HG02759 (cell line): ENCODE measurements at regions not wholly inside any gene's neighbourhood (a gene's known extent, or its start where the extent isn't known, plus 50 kb on each side); places are given as distances from the start of the nearest gene placed in this dataset.

Experiments used
- ATAC-seq: cut with Tn5 transposase; IDR thresholded peaks from one replicate; pipeline ENCODE4 v1.9.1; 2021; ENCODE audit warnings: mild to moderate bottlenecking, moderate library complexity; ENCODE audit not compliant: unreplicated experiment

DNA sequence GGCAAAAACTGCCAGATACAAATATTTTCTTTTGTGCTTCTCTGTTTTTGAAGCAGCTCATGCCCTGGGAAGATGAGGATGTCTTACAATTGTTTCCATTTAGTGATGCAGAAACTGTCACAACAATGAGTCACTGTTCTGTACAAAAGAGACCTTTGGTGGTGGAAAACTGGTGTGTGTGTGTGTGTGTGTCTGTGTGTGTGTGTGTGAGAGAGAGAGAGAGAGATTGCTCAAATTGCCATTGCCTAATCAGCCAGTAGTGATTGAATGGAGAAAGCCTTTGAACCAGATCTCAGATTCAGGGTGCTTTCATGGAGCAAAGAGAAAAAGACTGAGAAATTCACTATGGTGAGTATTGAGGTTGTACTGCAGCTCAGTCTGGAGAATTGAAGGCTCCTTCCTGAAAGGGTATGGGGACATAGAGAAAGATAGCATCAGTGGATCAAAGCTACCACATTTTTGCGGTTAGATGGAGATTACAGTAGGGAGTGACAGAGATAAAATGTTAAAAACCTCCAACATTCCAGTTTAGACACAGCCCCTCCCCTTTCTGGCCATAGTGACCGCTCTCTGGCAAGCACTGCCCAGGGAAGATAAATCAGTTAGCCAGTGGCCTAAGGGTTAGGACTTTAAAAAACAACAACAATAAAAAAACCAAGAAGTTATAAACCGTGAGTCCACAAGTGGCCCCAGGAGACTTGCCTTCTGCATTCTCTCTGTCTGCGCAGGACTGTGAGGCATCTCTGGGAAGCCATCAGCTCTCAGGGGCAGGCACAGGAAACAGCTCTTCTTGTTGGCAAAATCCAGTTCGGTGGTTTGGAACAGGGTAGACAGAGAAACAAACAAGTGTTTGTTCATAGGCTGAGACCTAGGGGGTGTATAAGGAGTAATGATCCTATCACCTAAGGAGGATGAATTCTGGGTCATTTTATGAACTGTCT is 406.5 kb downstream of the DUSP10 start:
- ATAC-seq, result no peak

DNA sequence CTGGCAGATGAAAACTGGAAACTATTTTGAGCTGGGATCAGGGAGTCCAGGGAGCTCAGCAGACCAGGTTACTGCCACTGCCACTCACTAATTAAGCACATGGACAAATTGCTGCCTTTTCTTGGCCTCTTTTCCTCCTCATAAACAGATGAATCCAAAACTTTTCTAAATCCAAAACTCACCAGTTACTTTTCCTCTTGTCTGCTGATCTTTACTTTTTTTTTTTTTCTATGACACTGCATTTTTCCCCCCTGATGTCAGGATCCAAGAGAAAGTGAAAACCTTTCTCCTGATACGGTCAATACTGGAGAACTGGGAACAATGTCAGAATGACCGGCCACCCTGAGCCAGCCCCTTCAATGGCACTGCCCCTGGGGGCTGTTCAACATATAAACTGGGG is 405.8 kb downstream of the DUSP10 start:
- no peak for ATAC-seq

DNA sequence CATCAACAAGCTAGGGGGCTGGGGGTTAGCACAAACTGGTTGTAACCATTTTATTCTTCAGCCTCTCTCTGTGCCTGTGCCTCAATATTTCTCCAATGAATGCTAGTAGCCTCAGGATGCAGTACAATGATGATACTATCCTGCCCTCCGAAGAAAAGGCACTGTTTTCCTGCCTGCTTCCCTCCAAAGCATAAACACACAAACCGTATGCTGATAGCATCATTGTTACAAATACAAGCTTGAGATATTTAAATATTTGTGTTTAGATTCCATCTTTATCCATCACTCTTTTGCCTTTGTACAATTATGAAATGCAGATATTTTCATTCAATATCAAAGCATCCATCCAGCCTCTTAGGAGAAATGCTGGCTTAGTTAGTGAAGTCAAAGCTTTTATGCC is 404.8 kb downstream of the DUSP10 start:
- no peak for ATAC-seq

DNA sequence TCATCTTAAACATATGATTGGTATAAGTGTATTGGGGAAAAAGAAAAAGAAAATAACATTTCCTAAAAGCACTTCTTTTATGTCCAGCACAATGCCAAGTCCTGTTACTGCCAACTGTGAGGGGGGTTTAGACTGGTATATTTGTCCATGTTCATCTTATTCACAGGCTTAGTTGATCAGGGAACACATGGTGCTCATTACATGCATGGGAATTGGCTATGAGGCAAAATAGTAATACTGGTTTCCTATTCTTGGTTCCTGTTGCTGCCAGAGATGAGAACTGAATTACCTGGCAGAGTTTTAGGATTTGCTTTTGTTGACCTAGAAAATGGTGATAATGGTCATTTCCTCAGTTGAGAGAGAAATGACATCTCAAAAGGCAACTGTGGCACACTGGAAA is 398.8 kb downstream of the DUSP10 start:
- ATAC-seq, result no peak

DNA sequence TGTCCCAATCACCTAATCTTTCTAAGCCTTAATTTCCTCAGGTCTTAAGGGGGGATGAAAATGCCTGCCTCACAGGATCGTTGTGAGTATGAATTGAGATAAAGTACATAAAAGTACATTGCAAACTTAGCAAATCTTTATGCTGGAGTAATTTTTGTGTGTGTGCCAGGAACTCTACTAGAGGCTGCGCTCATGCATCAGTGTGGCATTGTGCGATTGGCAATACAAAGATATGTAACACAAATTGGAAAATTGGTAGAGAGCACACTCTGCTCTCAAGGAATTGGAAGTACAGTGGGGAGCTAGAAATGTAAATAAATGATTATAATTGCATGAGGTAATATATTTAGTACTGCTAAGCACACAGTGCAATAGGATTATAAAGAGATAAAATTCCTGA is 398.3 kb downstream of the DUSP10 start:
- no peak for ATAC-seq

DNA sequence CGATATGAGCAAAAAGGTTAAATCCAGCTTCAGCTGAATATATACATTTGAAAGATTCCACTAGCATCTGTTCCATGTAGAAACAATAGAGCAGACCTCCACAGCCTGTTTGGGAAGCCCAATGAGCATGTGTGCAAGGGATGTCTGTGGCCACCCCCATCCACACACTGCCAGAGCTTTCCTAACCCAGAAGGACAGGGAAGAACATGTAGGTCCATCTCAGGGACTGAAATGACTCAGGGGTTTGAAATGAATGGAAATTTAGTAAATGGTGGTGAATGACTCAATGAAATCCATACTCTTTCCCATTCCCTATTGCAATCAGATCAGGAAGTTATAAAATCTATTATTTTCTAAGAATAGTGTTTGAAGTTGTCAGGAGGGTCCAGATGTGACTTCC is 397.2 kb downstream of the DUSP10 start:
- no peak for ATAC-seq

DNA sequence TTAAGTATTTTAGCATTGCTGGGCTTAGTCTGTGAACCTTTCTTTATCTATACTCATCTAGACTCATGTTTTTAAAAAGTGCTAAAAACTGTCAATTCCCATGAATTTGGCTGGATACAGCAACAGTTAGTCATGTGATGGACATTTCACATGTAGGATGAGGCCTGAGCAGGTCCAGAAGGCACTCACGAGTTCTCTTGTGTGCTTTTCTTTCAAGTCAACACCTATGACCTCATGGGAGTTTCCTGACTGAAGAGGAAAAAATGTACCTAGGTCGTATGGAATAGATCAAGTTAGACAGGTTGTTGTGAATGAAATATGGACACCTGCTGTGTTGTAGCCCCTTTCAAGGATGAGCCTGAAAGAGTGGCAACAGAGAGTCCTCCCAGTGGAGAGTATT is 394.2 kb downstream of the DUSP10 start:
- ATAC-seq, result no peak

DNA sequence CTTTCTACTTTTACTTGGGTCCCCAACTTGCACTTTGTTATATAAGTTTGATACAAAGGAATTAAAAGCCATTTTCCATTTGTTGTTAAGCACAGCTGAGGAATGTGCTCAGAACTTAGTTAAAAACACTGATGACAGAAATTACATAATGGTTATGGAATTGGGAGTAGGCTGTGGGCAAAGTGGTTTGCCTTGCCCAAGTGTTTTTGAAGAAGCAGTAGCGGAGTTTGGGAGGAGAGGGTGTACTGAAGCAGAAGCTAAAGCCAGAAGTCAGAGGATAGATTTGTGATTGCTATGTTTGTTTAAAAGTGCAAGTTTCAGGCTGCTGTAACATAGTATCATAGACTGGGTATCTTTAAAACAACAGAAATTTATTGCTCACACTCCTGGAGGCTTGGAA is 391.8 kb downstream of the DUSP10 start:
- no peak for ATAC-seq

DNA sequence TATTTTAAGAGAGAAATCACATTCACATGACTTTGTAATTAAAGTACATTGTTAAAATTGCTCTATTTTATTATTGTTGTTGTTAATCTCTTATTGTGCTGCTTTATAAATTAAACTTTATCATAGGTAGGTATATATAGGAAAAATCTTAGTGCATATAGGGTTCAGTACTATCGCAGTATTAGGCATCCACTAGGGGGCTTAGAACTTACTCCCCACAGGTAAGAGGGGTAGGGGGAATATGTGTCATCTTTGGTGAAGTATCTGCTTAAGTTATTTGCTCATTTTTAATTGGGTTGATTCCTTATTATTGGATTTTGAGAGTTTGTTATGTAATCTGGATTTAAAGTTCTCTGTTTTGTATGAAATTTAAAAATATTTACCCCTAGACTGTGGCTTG is 385.2 kb downstream of the DUSP10 start:
- no peak for ATAC-seq

DNA sequence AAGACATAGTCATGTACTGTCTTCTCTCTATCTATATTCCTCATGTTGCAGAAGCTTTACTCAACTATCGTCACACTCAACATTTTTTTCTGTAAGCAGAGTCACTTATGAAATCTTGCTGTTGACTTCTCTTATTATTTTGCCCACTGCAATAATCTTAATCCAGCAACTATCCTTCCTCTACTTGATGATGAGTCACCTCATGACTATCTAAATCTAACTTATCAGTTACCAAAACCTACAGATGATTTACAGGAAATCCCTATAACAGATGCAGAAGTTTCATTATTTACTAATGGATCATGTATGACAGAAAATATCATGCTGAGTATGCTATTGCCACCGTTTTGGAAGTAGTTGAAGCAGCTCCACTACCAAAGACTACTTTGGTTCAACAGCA is 378.9 kb downstream of the DUSP10 start:
- no peak for ATAC-seq

DNA sequence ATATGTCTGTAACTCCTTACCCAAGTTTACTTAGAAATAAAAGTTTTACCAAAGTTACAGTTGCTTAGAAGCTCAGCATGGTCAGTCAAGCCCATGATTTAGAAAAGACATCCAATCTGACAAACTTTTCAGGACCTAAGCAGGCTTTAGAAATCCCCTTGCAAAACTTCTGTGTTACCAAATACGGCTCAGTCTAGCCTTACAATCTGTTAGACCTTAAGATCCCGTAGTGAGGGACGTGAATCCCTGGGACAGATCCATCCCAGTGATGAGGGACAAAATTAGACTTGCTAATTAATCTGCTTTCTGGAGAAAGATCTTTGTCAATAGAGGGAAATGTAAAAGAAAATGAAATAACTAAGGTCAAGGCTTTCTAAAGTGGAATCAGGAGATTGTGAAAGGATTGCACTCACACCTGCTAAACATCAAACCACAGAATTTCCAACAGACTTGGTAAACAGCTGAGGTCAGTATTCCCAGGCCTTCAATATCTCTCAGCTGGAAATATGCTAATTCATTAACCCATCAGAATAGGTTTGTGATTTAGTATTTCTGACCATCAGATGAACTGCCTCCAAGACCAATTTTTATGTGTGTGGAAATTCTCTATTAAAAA is 375.3 kb downstream of the DUSP10 start:
- ATAC-seq, result no peak

DNA sequence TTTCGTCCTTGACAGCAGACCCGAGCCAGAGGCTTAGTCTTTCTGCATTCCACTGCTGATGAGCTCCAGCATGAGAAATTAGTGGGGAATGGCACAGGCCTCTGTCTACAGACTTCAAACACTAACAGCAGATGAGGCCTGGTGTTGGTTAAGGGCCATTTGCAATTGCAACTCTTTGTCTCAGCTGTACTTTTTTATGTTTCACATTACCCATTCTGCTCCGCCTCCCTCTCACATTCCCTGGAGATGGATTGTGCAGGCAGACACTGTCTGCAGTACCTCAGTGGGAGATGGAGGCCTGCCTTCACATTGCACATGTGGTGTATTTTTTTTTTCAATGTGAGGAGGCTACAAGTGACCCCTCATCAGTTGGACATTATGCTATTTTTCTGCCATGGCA is 370.2 kb downstream of the DUSP10 start:
- ATAC-seq, result no peak

DNA sequence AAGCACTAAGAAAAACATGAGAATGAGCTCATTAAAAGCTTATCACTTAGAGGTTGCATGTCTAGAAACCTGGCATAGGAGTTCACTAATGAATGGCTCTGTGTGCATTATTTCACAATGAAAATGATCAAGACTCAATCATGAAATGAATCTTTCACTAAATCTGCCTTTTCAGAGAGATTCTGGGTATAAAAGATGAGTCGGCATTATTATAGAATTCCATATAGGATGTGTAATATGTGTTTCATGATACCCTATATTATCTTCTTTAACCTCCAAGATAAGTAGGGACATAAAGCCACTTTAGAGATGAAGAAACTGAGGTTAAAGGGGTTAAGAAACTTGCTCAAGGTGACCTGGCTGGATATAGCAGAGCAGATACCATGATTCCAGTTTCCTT is 368.1 kb downstream of the DUSP10 start:
- ATAC-seq, result no peak

DNA sequence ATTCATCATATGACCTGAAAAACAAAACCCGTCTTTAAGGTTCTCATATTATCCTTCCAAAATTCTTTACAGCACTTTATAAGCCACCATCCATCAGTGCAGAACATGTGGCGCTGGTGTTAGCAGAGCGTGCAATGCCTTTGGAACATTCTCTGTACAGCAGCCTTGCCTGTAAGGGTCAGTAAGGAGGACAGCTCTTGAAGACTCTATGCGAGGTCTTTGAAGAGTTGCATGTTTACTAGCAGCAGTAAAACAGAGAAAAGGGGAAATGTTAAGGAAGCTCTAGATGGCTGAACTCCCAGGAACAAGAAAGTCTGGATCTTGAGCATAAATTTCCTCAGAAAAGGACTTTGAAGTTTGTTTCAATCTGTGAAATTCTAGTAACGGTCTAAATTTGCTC is 365.6 kb downstream of the DUSP10 start:
- no peak for ATAC-seq

DNA sequence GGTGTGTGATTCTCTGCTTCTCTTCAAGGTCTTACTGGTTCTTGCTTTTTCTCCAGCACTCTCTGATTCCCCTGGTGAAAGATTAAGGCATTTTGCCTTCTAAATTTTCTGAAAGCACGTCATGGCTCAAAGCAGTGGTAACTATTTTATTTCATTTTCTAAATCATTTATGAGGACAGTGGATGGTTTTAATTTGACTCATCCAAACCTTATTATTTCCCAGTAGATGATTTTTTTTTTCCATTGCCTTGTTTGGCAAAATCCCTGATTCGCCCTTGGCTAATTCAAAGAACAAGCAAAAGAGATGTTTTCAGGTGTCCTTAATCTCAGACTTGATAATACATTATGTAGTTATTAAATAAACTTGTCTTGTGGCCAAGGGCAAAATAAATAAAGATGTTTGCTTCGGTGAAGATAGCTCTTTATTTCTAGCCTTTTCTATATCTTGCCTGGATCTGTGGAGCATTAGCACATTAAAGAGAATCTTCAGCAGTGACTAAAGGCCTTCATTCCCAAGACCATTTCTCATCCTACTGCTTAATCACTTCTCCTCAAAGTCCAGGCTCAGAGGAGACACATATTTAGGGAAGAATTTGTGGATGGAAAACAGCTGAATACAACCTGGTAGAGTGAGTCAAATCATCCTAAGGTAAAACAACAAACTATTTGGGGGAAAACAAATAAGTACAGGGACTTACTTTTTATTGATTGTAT is 359.8 kb downstream of the DUSP10 start:
- ATAC-seq, result no peak

DNA sequence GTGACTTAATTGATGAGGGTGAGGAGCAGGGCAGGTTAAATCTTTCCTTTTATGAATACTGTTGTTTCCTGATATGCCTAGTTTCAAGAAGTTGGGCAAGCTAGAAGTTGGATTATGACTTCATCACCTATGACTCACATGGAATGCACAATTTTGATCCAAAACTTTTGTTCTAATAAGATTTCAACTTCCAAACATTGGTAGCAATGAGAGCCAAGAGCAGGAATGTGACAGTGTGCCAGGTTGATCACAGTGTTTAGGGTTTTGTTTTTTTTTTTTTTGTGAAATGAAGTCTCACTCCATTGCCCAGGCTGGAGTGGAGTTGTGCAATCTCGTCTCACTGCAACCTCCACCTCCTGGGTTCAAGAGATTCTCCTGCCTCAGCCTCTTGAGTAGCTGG is 349.4 kb downstream of the DUSP10 start:
- no peak for ATAC-seq

DNA sequence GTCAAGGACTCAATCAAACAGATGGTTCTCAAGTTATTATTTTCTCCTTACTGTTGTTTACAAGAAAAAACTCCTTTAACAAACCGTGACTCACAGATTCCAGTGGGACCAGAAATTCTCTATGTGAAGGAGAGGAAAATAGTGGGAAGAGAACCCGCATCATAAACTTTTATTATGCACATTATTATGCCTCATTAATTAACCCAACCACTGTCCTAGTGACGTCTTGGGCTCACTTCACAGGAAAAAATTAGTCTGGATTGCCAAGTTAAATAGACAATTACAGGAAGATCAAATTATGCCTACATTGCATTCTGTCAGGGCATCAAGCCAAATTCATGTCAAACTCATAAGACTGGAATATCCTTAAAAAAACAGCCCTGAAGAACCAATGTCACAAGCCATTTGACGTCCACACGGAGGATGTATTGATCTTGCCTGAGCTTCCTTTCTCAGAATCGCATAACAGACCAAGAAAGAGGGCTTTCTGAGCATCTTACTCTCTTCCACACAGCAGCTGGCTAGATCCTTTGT is 347.8 kb downstream of the DUSP10 start:
- no peak for ATAC-seq

DNA sequence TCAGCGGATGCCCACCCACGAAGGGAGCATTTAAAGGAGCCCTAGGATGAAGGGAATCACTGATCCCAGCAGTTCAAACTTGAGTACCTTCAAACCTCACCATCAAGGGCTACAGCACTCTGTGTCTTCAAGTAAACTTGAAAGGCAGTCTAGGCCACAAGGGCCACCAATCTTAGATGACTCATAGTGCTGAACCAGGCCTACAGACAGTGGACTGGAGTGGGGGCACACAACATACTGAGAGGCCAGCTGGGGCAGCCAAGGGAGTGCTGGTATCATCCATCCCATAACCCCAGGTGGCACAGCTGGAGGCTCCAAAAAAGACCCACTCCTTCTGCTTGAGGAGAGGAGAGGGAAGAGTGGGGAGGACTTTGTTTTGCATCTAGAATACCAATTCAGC is 345.4 kb downstream of the DUSP10 start:
- no peak for ATAC-seq

DNA sequence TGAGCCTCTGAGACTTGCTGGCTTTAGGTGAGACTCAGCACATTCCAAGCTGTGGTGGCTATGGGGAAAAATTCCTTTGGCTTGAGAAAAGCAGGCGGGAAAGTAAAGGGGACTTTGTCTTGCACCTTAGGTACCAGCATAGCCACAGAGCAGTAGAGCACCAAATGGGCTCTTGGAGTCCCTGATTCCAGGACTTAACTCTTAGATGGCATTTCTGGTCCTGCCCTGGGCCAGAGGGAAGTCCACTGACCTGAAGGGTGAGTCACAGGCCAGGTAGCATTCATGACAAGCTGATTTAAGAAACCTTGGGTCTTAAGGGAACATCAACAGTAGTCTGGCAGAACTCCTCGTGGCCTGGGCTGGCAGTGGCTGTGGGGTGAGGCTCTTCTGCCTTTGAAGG is 344.7 kb downstream of the DUSP10 start:
- ATAC-seq, result no peak

DNA sequence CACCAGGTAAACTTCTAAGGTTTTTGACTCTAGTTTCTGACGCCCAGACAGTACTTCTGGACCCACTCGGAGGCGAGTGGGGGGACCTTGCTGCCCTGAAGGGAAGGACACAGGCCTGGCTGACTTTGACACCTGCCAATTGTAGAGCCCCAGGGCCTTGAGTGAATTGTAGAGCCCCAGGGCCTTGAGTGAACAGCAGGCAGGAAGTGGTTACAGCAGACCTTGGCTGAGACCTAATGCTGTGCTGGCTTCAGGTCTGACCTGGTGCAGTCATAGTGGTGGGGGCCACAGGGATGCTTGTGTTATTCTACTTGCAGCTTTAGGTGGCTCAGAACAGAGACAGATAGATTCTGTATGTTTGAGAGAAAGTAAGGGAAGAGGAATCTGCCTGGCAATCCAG is 344.3 kb downstream of the DUSP10 start:
- ATAC-seq, result no peak

DNA sequence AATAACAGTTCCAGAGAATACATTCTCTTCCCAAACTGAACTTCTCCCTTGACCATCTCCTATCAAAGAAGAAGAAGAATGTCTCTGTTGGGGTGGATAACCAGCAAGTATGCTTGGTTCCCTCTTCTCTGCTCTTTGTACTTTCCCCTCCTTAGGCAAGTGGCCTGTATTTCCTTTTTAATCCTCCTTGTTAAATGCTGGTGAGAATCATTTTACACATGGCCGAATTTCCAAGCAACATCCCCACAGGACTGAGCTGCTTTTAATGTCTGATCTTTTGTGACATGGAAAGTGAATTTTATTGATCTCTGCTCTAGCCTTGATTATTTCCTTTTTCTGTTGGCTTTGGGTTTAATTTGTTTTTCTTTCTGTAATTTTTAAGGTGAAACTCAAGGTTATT is 336.7 kb downstream of the DUSP10 start:
- ATAC-seq, result no peak
